Progenitor cell of endocrine pancreas (in vitro differentiated cells): ENCODE measurements at regions not wholly inside any gene's neighbourhood (a gene's known extent, or its start where the extent isn't known, plus 50 kb on each side); places are given as distances from the start of the nearest gene placed in this dataset.

Source experiments
- DNase-seq: peaks from one replicate; pipeline ENCODE4 v3.0.0; 2021; ENCODE audit warnings: low spot score; ENCODE audit not compliant: unreplicated experiment
- H3K27ac Mint-ChIP-seq: 2 replicates; pipeline ENCODE4 v1.8.0; 2021; ENCODE audit warnings: mild to moderate bottlenecking, moderate library complexity, mixed read lengths
- H3K27me3 Mint-ChIP-seq: 2 replicates; pipeline ENCODE4 v1.8.0; 2021; ENCODE audit warnings: mixed read lengths
- H3K36me3 Mint-ChIP-seq: 2 replicates; pipeline ENCODE4 v1.8.0; 2022; ENCODE audit warnings: mixed read lengths; ENCODE audit not compliant: insufficient read depth
- H3K4me1 Mint-ChIP-seq: 2 replicates; pipeline ENCODE4 v1.8.0; 2021; ENCODE audit warnings: low read depth, mixed read lengths
- H3K4me3 Mint-ChIP-seq: 2 replicates; pipeline ENCODE4 v1.8.0; 2021; ENCODE audit warnings: low read depth, mild to moderate bottlenecking, moderate library complexity, mixed read lengths
- H3K9me3 Mint-ChIP-seq: 2 replicates; pipeline ENCODE4 v1.8.0; 2021; ENCODE audit warnings: low read depth, mixed read lengths
- TF ChIP-seq, protein P1 (sequence below): fragments of 200-600 bp; sonication (generic); IDR thresholded peaks from one replicate; pipeline ENCODE4 v1.5.0; 2021; ENCODE audit warnings: antibody characterized with exemption, mild to moderate bottlenecking; ENCODE audit not compliant: unreplicated experiment

DNA sequence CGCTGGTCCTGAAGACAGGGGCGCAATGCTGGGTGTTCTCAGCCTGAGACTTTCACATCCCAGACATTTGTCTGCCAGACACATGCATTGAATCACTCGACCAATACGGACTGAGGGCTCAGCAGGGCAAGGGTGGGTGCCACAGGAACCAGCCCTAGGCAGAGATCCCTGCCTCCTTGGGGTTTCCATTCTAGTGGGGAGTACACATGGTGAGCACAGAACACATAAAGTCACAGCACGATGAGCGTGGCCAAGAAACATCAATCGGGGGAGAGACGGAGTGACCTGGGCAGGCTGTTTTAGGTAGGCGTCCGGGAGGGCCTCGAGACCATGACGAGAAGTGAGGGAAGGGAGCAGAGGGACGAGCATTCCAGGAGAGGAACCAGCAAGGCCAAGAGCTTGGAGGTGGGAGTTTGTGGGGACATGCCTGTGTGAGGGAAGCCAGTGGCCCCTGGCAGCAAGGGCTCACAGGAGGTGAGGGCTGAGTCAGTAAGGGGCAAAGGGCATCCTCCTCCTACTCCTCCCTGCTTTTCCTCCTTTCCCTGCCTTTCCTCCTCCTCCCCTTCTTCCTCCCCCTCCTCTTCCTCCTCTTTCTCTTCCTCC lies 126.3 kb upstream of the PEG3 start:
- H3K4me3 Mint-ChIP-seq: no peak overlapping the region
- TF ChIP-seq, protein P1, sequence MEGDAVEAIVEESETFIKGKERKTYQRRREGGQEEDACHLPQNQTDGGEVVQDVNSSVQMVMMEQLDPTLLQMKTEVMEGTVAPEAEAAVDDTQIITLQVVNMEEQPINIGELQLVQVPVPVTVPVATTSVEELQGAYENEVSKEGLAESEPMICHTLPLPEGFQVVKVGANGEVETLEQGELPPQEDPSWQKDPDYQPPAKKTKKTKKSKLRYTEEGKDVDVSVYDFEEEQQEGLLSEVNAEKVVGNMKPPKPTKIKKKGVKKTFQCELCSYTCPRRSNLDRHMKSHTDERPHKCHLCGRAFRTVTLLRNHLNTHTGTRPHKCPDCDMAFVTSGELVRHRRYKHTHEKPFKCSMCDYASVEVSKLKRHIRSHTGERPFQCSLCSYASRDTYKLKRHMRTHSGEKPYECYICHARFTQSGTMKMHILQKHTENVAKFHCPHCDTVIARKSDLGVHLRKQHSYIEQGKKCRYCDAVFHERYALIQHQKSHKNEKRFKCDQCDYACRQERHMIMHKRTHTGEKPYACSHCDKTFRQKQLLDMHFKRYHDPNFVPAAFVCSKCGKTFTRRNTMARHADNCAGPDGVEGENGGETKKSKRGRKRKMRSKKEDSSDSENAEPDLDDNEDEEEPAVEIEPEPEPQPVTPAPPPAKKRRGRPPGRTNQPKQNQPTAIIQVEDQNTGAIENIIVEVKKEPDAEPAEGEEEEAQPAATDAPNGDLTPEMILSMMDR: no peak
- no peak overlapping the region for H3K27ac Mint-ChIP-seq
- no peaks in the 10 kb centered on the region for H3K27me3 Mint-ChIP-seq
- DNase-seq: no peak
- H3K36me3 Mint-ChIP-seq: peaks cover 6% of the 10 kb centered on the region
- H3K9me3 Mint-ChIP-seq: peaks cover 41% of the 10 kb centered on the region
- H3K4me1 Mint-ChIP-seq: no peaks in the 10 kb centered on the region

DNA sequence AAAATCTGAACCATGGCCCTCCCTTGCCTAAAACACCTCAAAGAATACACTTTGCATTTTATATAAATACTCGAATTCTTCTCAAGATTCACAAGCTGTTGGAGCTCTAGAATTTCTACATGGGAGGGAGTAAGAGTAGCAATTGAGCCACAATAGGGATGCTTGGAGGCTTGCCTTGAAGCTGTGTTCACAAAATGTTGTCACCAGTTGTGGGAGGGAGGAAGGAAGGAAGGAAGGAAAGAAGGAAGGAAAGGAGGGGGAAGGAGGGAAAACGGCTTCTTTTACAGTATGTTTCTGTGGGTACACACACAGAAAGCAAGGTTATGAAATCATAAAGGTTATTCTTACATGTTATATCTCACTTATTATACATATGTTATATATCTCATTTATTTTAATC lies 128.6 kb upstream of the PEG3 start:
- Mint-ChIP-seq H3K9me3 (peaks cover 34% of the 10 kb centered on the region), H3K27ac (no peak overlapping the region), H3K36me3 (peaks cover 3% of the 10 kb centered on the region), H3K4me3 (no peak overlapping the region), H3K4me1 (no peaks in the 10 kb centered on the region), H3K27me3 (no peaks in the 10 kb centered on the region)
- TF ChIP-seq, protein P1: no peak
- no peak for DNase-seq

DNA sequence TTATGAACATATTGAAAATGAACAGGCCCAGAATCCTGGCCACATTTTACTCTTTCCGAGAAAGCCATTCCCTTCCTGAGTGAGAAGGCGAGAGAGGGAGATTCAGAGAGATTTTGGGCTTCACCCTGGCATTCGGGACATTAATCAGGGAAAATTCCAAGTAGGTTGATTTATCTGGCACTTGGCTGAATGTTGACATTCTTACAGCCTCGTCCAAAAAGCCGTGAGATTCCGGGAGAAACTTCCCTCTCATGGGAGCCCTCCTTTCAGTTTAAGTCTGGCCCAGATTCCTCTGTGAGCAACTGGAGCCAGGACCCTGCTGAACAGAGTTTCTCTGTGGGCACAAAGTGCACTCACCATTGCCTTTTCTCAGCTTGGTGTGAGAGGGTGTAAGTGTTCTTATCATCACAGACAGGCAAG lies 129.2 kb upstream of the PEG3 start:
- H3K27me3 Mint-ChIP-seq: no peaks in the 10 kb centered on the region
- DNase-seq: no peak
- H3K9me3 Mint-ChIP-seq: peaks cover 36% of the 10 kb centered on the region
- H3K4me1 Mint-ChIP-seq: no peaks in the 10 kb centered on the region
- no peak overlapping the region for H3K27ac Mint-ChIP-seq
- TF ChIP-seq, protein P1: no peak
- H3K36me3 Mint-ChIP-seq: no peaks in the 10 kb centered on the region
- no peak overlapping the region for H3K4me3 Mint-ChIP-seq

DNA sequence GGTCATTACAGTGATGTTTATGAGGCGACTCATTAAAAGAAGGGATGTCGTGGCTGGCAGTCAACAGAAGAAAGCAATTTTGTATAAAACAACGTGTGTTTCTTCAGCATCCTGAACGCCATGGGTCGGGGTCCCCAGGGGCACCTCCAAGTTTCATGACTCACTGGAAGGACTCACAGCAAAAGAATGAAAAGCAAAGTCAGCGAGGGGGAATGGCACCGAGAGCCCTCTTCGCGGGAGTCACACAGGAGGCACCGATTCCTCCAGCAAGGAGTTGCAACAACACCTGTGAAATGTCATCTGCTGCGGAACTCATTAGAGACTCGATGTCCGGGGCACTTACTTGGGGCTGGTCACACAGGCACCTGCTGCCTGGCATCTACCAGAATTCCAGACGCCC lies 130.7 kb upstream of the PEG3 start:
- Mint-ChIP-seq H3K27me3 (no peaks in the 10 kb centered on the region), H3K4me1 (no peaks in the 10 kb centered on the region), H3K27ac (no peak overlapping the region), H3K36me3 (no peaks in the 10 kb centered on the region), H3K4me3 (no peak overlapping the region), H3K9me3 (peaks cover 37% of the 10 kb centered on the region)
- no peak for DNase-seq
- TF ChIP-seq, protein P1: no peak

DNA sequence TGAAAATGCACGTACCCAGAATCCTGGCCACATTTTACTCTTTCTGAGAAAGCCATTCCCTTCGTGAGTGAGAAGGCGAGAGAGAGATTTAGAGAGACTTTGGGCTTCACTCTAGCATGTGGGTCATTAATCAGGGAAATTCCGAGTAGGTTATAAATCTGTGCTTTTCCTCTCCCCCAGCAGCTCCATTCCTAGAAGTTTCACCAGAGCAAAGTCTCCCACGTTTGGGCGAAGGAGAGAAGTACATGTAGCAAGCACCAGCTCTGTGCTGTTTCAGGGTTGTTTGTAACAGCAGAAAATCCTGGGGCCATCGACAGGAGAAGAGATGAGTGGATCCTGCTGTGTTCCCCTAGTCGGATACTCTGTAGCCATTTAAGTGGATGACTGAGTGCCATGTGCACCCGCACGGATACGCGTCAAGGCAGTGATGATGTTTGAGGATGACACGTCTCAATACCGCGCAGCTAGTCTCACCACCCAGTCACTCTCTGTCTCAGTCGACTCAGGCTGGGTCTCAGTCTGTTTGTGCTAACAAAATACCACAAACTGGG lies 131.8 kb upstream of the PEG3 start:
- H3K27me3 Mint-ChIP-seq: no peaks in the 10 kb centered on the region
- no peaks in the 10 kb centered on the region for H3K4me1 Mint-ChIP-seq
- no peak for DNase-seq
- H3K36me3 Mint-ChIP-seq: peaks cover 2% of the 10 kb centered on the region
- TF ChIP-seq, protein P1: no peak
- no peak overlapping the region for H3K27ac Mint-ChIP-seq
- peaks cover 43% of the 10 kb centered on the region for H3K9me3 Mint-ChIP-seq
- no peak overlapping the region for H3K4me3 Mint-ChIP-seq
